Endodermal cell (in vitro differentiated cells): ENCODE measurements at regions not wholly inside any gene's neighbourhood (a gene's known extent, or its start where the extent isn't known, plus 50 kb on each side); places are given as distances from the start of the nearest gene placed in this dataset.
"Not testable (repeated sequence)": the region's sequence is repeated elsewhere in the genome, so short reads cannot be mapped to it uniquely, and the experiment has no call there.

ENCODE experiments used
- DNase-seq: peaks from one replicate; pipeline ENCODE4 v3.0.0-alpha.2; 2017
- H3K27ac ChIP-seq: 2 replicates; pipeline ENCODE4 v1.5.1; 2013; ENCODE audit warnings: mild to moderate bottlenecking, low read depth, low read length, moderate library complexity
- H3K27me3 ChIP-seq: 2 replicates; pipeline ENCODE4 v1.6.1; 2013; ENCODE audit warnings: mild to moderate bottlenecking, low read length, moderate library complexity; ENCODE audit not compliant: insufficient read depth, control insufficient read depth, poor library complexity, severe bottlenecking
- H3K36me3 ChIP-seq: 2 replicates; pipeline ENCODE4 v1.7.0; 2013; ENCODE audit warnings: mild to moderate bottlenecking, low read length, moderate library complexity; ENCODE audit not compliant: control insufficient read depth, insufficient read depth
- H3K4me1 ChIP-seq: one replicate; pipeline ENCODE4 v1.7.0; 2013; ENCODE audit warnings: low read length; ENCODE audit not compliant: control insufficient read depth, insufficient read depth
- H3K4me3 ChIP-seq: 2 replicates; pipeline ENCODE4 v1.5.1; 2013; ENCODE audit warnings: mild to moderate bottlenecking, low read length, moderate library complexity
- H3K9ac ChIP-seq: 2 replicates; pipeline ENCODE4 v1.6.1; 2013; ENCODE audit warnings: mild to moderate bottlenecking, low read length, moderate library complexity; ENCODE audit not compliant: poor library complexity, severe bottlenecking; ENCODE audit errors: extremely low read depth
- H3K9me3 ChIP-seq: 2 replicates; pipeline ENCODE4 v1.6.1; 2013; ENCODE audit warnings: mild to moderate bottlenecking, low read length, moderate library complexity; ENCODE audit not compliant: control insufficient read depth
- H3K27ac Mint-ChIP-seq: 2 replicates; pipeline ENCODE4 v1.8.0; 2020; ENCODE audit warnings: mixed read lengths
- H3K27me3 Mint-ChIP-seq: 2 replicates; pipeline ENCODE4 v1.8.0; 2021; ENCODE audit warnings: mild to moderate bottlenecking, mixed read lengths; ENCODE audit not compliant: insufficient read depth
- H3K36me3 Mint-ChIP-seq: 2 replicates; pipeline ENCODE4 v1.8.0; 2020; ENCODE audit warnings: low read depth, mixed read lengths
- H3K4me1 Mint-ChIP-seq: 2 replicates; pipeline ENCODE4 v1.8.0; 2020; ENCODE audit warnings: mixed read lengths
- H3K4me3 Mint-ChIP-seq: 2 replicates; pipeline ENCODE4 v1.8.0; 2020; ENCODE audit warnings: mild to moderate bottlenecking, moderate library complexity, mixed read lengths
- H3K9me3 Mint-ChIP-seq: 2 replicates; pipeline ENCODE4 v1.8.0; 2020; ENCODE audit warnings: mild to moderate bottlenecking, mixed read lengths
- CTCF ChIP-seq: fragments of 200-600 bp; sonication (generic); conservative IDR thresholded peaks from 2 replicates; pipeline ENCODE4 v1.5.0; 2021; ENCODE audit warnings: antibody characterized with exemption, mild to moderate bottlenecking
- WGBS, 2 experiments: methylation state at CpG; one replicate each; pipeline versions ENCODE4 v1.1.5 to v1.1.7; 2013; ENCODE audit warnings: missing lambda C conversion rate in 2 of 2, mixed read lengths in 1 of 2; ENCODE audit not compliant: insufficient coverage in 1 of 2, insufficient read length in 1 of 2; 5-methylcytosine and 5-hydroxymethylcytosine counted together

GRCh38 chr7:110309941-110310340 lies 781.0 kb upstream of the LRRN3 start:
- Histone ChIP-seq H3K27me3 (no peaks in the 10 kb centered on the region), H3K4me3 (no peak overlapping the region), H3K27ac (no peak overlapping the region), H3K4me1 (no peaks in the 10 kb centered on the region), H3K36me3 (no peaks in the 10 kb centered on the region), H3K9ac (no peak overlapping the region), H3K9me3 (peaks cover 24% of the 10 kb centered on the region)
- no peak for DNase-seq
- no peak overlapping the region for H3K27ac Mint-ChIP-seq
- H3K27me3 Mint-ChIP-seq = no peaks in the 10 kb centered on the region
- H3K9me3 Mint-ChIP-seq = peaks cover 14% of the 10 kb centered on the region
- no peaks in the 10 kb centered on the region for H3K36me3 Mint-ChIP-seq
- TF ChIP-seq CTCF = no peak
- no peak overlapping the region for H3K4me3 Mint-ChIP-seq
- H3K4me1 Mint-ChIP-seq = peaks cover 6% of the 10 kb centered on the region

DNA sequence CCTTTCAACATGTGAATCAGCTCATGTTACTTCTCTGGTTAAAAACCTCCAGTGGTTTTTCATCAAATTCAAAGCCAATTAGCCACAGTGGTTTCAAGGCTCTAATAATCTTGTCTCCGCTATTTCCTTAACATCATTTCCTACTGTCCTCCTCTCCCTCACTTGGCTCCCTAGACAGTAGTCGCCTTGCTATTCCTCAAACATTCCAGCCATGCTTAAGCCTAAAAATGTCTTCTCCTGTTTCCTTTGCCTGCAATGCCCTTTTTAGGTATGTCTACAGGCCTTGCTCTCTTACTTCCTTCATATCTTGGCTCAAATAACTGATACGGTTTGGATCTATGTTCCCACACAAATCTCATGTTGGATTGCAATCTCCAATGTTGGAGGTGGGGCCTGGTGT lies 779.4 kb upstream of the LRRN3 start:
- Histone ChIP-seq H3K27ac (no peak overlapping the region), H3K4me1 (no peaks in the 10 kb centered on the region), H3K27me3 (no peaks in the 10 kb centered on the region), H3K36me3 (no peaks in the 10 kb centered on the region), H3K9me3 (peaks cover 24% of the 10 kb centered on the region), H3K4me3 (no peak overlapping the region), H3K9ac (no peak overlapping the region)
- Mint-ChIP-seq H3K4me1 (peaks cover 2% of the 10 kb centered on the region), H3K9me3 (peaks cover 20% of the 10 kb centered on the region), H3K36me3 (peaks cover 4% of the 10 kb centered on the region), H3K27me3 (no peaks in the 10 kb centered on the region), H3K4me3 (no peak overlapping the region), H3K27ac (no peak overlapping the region)
- DNase-seq = no peak
- TF ChIP-seq CTCF = no peak
- WGBS, 2 experiments = 62 to 67% methylated on average over 3 of the region's 3 CpGs

- 44 to 89% methylated on average over 1 to 2 of the region's 2 CpGs for WGBS, 2 experiments
- Mint-ChIP-seq H3K4me3 (no peak overlapping the region), H3K27ac (no peak overlapping the region), H3K9me3 (peaks cover 29% of the 10 kb centered on the region), H3K36me3 (peaks cover 18% of the 10 kb centered on the region), H3K27me3 (no peaks in the 10 kb centered on the region), H3K4me1 (peaks cover 3% of the 10 kb centered on the region)
- no peak for TF ChIP-seq CTCF
- Histone ChIP-seq H3K9me3 (peaks cover 26% of the 10 kb centered on the region), H3K36me3 (no peaks in the 10 kb centered on the region), H3K4me3 (no peak overlapping the region), H3K4me1 (no peaks in the 10 kb centered on the region), H3K27ac (peak overlapping the region; percentile 74), H3K27me3 (no peaks in the 10 kb centered on the region), H3K9ac (no peak overlapping the region)
- DNase-seq = no peak
Observed at GRCh38 chr7:110317541-110318265, 773.2 kb upstream of the LRRN3 start.

GRCh38 chr7:110320285-110320684 lies 770.6 kb upstream of the LRRN3 start:
- WGBS, 2 experiments = 87 to 91% methylated on average over 4 to 5 of the region's 5 CpGs
- Histone ChIP-seq H3K4me3 (peak overlapping the region; percentile 33), H3K9me3 (peaks cover 26% of the 10 kb centered on the region)
- not testable (repeated sequence) for H3K36me3 ChIP-seq, H3K27ac ChIP-seq, H3K27me3 Mint-ChIP-seq, H3K27me3 ChIP-seq, H3K4me1 Mint-ChIP-seq, H3K4me1 ChIP-seq, H3K4me3 Mint-ChIP-seq, H3K9ac ChIP-seq, H3K27ac Mint-ChIP-seq
- DNase-seq = peak; percentile 53
- H3K9me3 Mint-ChIP-seq = peaks cover 29% of the 10 kb centered on the region
- H3K36me3 Mint-ChIP-seq = peaks cover 18% of the 10 kb centered on the region
